ENCODE measurements at regions not wholly inside any gene's neighbourhood (a gene's known extent, or its start where the extent isn't known, plus 50 kb on each side); places are given as distances from the start of the nearest gene placed in this dataset.

GRCh38 chr22:49212466-49212865 is 615.2 kb downstream of the BRD1 start:
- Histone ChIP-seq H3K36me3 (replicated peaks; ENCODE audit: control insufficient read depth, insufficient read depth, low read length) (no peaks in the 10 kb centered on the region), H3K27me3 (ENCODE audit: control insufficient read depth, insufficient read depth, low read length) (no peaks in the 10 kb centered on the region), H3K4me3 (ENCODE audit: insufficient read depth, low read depth, low read length) (no peak overlapping the region)
- peak; percentile 12 for DNase-seq

- H3K36me3 ChIP-seq (replicated peaks; ENCODE audit: control insufficient read depth, insufficient read depth, low read length) = no peaks in the 10 kb centered on the region
- DNase-seq = no peak
- H3K27me3 ChIP-seq (ENCODE audit: control insufficient read depth, insufficient read depth, low read length) = no peaks in the 10 kb centered on the region
- H3K4me3 ChIP-seq (ENCODE audit: insufficient read depth, low read depth, low read length) = no peak overlapping the region
Observed at GRCh38 chr22:49212002-49212401, 615.7 kb downstream of the BRD1 start.

- no peaks in the 10 kb centered on the region for H3K36me3 ChIP-seq (replicated peaks; ENCODE audit: control insufficient read depth, insufficient read depth, low read length)
- no peaks in the 10 kb centered on the region for H3K27me3 ChIP-seq (ENCODE audit: control insufficient read depth, insufficient read depth, low read length)
- peak; percentile 6 for DNase-seq
- no peak overlapping the region for H3K4me3 ChIP-seq (ENCODE audit: insufficient read depth, low read depth, low read length)
Observed at GRCh38 chr22:49211176-49211575, 616.5 kb downstream of the BRD1 start.

GRCh38 chr22:49210606-49211005 is 617.1 kb downstream of the BRD1 start:
- H3K4me3 ChIP-seq (ENCODE audit: insufficient read depth, low read depth, low read length) = no peak overlapping the region
- DNase-seq = no peak
- no peaks in the 10 kb centered on the region for H3K36me3 ChIP-seq (replicated peaks; ENCODE audit: control insufficient read depth, insufficient read depth, low read length)
- no peaks in the 10 kb centered on the region for H3K27me3 ChIP-seq (ENCODE audit: control insufficient read depth, insufficient read depth, low read length)

GRCh38 chr22:49209452-49210195 is 618.0 kb downstream of the BRD1 start:
- DNase-seq = peak; percentile 56
- Histone ChIP-seq H3K36me3 (replicated peaks; ENCODE audit: control insufficient read depth, insufficient read depth, low read length) (no peaks in the 10 kb centered on the region), H3K4me3 (ENCODE audit: insufficient read depth, low read depth, low read length) (no peak overlapping the region), H3K27me3 (ENCODE audit: control insufficient read depth, insufficient read depth, low read length) (no peaks in the 10 kb centered on the region)

- Histone ChIP-seq H3K27me3 (ENCODE audit: control insufficient read depth, insufficient read depth, low read length) (no peaks in the 10 kb centered on the region), H3K4me3 (ENCODE audit: insufficient read depth, low read depth, low read length) (no peak overlapping the region), H3K36me3 (replicated peaks; ENCODE audit: control insufficient read depth, insufficient read depth, low read length) (no peaks in the 10 kb centered on the region)
- DNase-seq = peak; percentile 88
Observed at GRCh38 chr22:49208768-49209252, 618.9 kb downstream of the BRD1 start.

GRCh38 chr22:49208004-49208402 is 619.7 kb downstream of the BRD1 start:
- H3K27me3 ChIP-seq (ENCODE audit: control insufficient read depth, insufficient read depth, low read length) = no peaks in the 10 kb centered on the region
- H3K36me3 ChIP-seq (replicated peaks; ENCODE audit: control insufficient read depth, insufficient read depth, low read length) = no peaks in the 10 kb centered on the region
- DNase-seq = no peak
- no peak overlapping the region for H3K4me3 ChIP-seq (ENCODE audit: insufficient read depth, low read depth, low read length)

- H3K36me3 ChIP-seq (replicated peaks; ENCODE audit: control insufficient read depth, insufficient read depth, low read length) = no peaks in the 10 kb centered on the region
- H3K4me3 ChIP-seq (ENCODE audit: insufficient read depth, low read depth, low read length) = no peak overlapping the region
- peak; percentile 11 for DNase-seq
- H3K27me3 ChIP-seq (ENCODE audit: control insufficient read depth, insufficient read depth, low read length) = no peaks in the 10 kb centered on the region
Observed at GRCh38 chr22:49207008-49208003, 620.4 kb downstream of the BRD1 start.

- Histone ChIP-seq H3K4me3 (ENCODE audit: insufficient read depth, low read depth, low read length) (no peak overlapping the region), H3K27me3 (ENCODE audit: control insufficient read depth, insufficient read depth, low read length) (no peaks in the 10 kb centered on the region), H3K36me3 (replicated peaks; ENCODE audit: control insufficient read depth, insufficient read depth, low read length) (no peaks in the 10 kb centered on the region)
- DNase-seq = peak; percentile 24
Observed at GRCh38 chr22:49206281-49206680, 621.4 kb downstream of the BRD1 start.

GRCh38 chr22:49205483-49205800 is 622.2 kb downstream of the BRD1 start:
- H3K36me3 ChIP-seq (replicated peaks; ENCODE audit: control insufficient read depth, insufficient read depth, low read length) = no peaks in the 10 kb centered on the region
- peak; percentile 19 for DNase-seq

GRCh38 chr22:49204599-49205482 is 622.8 kb downstream of the BRD1 start:
- Histone ChIP-seq H3K4me3 (ENCODE audit: insufficient read depth, low read depth, low read length) (no peak overlapping the region), H3K36me3 (replicated peaks; ENCODE audit: control insufficient read depth, insufficient read depth, low read length) (no peaks in the 10 kb centered on the region), H3K27me3 (ENCODE audit: control insufficient read depth, insufficient read depth, low read length) (no peaks in the 10 kb centered on the region)
- peak; percentile 34 for DNase-seq

More at GRCh38 chr22:49205483-49205800, 622.2 kb downstream of the BRD1 start:
- Histone ChIP-seq H3K4me3 (ENCODE audit: insufficient read depth, low read depth, low read length) (no peak overlapping the region), H3K27me3 (ENCODE audit: control insufficient read depth, insufficient read depth, low read length) (no peaks in the 10 kb centered on the region)

- peak; percentile 55 for DNase-seq
Observed at GRCh38 chr22:49203859-49204598, 623.6 kb downstream of the BRD1 start.

GRCh38 chr22:49203091-49203858 is 624.4 kb downstream of the BRD1 start:
- DNase-seq = peak; percentile 65
- Histone ChIP-seq H3K27me3 (ENCODE audit: control insufficient read depth, insufficient read depth, low read length) (no peaks in the 10 kb centered on the region), H3K4me3 (ENCODE audit: insufficient read depth, low read depth, low read length) (no peak overlapping the region), H3K36me3 (replicated peaks; ENCODE audit: control insufficient read depth, insufficient read depth, low read length) (no peaks in the 10 kb centered on the region)

More at GRCh38 chr22:49203859-49204598, 623.6 kb downstream of the BRD1 start:
- Histone ChIP-seq H3K36me3 (replicated peaks; ENCODE audit: control insufficient read depth, insufficient read depth, low read length) (no peaks in the 10 kb centered on the region), H3K27me3 (ENCODE audit: control insufficient read depth, insufficient read depth, low read length) (no peaks in the 10 kb centered on the region), H3K4me3 (ENCODE audit: insufficient read depth, low read depth, low read length) (no peak overlapping the region)

Data from H7 (cell line).